ENCODE measurements at regions not wholly inside any gene's neighbourhood (a gene's known extent, or its start where the extent isn't known, plus 50 kb on each side); places are given as distances from the start of the nearest gene placed in this dataset.

DNA sequence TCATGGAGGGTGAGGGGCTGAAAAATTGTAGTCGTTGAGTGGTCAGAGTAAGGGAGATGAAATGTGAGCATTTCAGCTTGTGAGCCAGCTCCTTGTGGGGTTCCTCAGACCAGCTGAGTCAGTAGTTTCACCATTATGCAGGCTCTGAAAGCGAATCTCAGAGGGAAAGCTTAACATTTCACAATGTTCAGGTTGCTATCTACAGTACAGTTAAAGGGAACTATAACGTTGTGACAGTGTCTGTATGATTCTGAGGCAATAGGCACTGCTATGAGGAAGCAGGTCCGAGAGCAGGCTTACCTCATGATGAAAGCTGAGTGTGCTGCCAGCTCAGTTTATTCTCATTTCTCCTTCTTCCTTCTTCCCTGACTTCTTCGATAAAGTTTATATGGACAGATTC is 469.6 kb downstream of the EDEM1 start:
- Histone ChIP-seq H3K36me3 (ENCODE audit: insufficient read depth, low read length) (no peaks in the 10 kb centered on the region), H3K4me1 (ENCODE audit: insufficient read depth, low read length) (no peaks in the 10 kb centered on the region), H3K9ac (ENCODE audit: low read depth, low read length) (no peak overlapping the region), H3K9me3 (ENCODE audit: control insufficient read depth, insufficient read depth, low read length) (no peaks in the 10 kb centered on the region; the same call in 1 of the 2 replicates)

DNA sequence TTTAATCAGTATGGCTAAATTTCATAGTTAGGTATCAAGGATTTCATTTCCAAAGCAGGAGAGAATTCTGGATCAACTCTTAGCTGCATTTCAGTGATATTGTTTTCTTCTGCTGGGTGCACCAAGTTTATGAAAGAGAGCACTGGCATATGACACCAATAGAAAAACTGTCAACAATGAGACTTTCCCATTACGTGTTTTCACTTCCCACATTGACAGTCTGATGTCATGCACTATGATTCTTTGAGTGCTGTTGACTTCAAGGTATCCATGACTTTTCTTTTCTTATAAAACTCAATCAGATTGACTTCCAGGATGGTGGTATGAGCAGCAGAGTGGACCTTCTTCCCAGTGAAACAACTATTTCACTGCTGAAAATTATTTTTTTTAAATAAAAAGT is 476.1 kb downstream of the EDEM1 start:
- Histone ChIP-seq H3K36me3 (ENCODE audit: insufficient read depth, low read length) (no peaks in the 10 kb centered on the region), H3K4me1 (ENCODE audit: insufficient read depth, low read length) (no peaks in the 10 kb centered on the region), H3K9me3 (ENCODE audit: control insufficient read depth, insufficient read depth, low read length) (0 out of 2 replicates have a peak, but pooled peaks cover 3% of the 10 kb centered on the region), H3K9ac (ENCODE audit: low read depth, low read length) (no peak overlapping the region)

DNA sequence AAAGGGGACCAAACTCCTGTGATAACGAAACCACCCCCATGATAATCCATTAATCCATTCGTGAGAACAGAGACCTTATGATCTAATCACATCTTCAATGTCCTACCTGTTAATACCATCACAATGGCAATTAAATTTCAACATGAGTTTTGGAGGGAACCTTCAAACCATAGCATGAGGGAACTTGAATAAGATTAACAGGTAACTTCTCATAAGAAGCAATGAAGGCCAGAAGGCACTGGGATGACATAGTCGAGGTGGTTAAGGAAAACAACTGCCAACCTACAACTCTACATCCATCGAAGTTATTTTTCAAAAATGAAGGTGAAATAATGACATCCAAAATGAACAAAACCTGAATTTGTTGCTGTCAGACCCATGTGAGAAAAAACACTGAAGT is 478.9 kb downstream of the EDEM1 start:
- H3K36me3 ChIP-seq (ENCODE audit: insufficient read depth, low read length), result no peaks in the 10 kb centered on the region
- no peak overlapping the region for H3K9ac ChIP-seq (ENCODE audit: low read depth, low read length)

DNA sequence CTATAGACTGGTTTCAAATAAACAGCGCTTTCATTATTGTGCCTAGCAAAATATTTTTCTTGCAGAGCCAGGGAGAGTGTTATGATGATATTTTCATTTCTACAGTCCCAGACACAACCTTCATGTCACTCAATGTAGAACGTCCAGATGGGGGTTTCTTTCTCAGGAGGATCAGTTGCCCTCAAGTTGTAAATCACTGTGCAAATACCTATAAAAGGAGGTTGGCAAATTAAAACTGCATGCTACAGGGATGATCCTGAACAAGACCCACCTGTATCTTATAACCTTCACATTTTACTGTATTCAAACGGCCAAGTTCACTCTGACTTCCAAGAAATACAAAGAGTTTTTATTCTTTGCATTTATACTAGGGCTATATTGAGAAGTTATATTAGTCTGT is 486.0 kb downstream of the EDEM1 start:
- H3K9me3 ChIP-seq (ENCODE audit: control insufficient read depth, insufficient read depth, low read length), result no peaks in the 10 kb centered on the region
- no peaks in the 10 kb centered on the region for H3K36me3 ChIP-seq (ENCODE audit: insufficient read depth, low read length)
- H3K4me1 ChIP-seq (ENCODE audit: insufficient read depth, low read length), result no peaks in the 10 kb centered on the region
- H3K9ac ChIP-seq (ENCODE audit: low read depth, low read length), result no peak overlapping the region

More for the DNA sequence above, 478.9 kb downstream of the EDEM1 start:
- H3K9me3 ChIP-seq (ENCODE audit: control insufficient read depth, insufficient read depth, low read length), result 0 out of 2 replicates have a peak, but pooled peaks cover 3% of the 10 kb centered on the region
- H3K4me1 ChIP-seq (ENCODE audit: insufficient read depth, low read length), result no peaks in the 10 kb centered on the region

DNA sequence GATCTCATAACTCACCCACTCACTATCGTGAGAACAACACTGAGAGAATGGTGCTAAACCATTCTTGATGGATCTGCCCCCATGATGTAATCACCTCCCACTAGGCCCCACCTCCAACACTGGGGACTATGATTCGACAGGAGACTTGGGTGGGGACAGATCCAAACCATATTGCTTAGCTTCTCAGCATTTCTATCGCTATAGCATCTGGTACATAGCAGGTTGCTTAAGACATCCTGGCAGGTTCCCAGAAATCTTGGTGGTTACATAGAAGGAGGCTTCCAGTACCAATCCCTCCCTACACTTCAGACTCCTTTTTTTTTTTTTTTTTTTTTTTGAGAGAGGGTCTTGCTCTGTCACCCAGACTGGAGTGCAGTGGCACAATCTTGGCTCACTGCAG is 487.8 kb downstream of the EDEM1 start:
- no peaks in the 10 kb centered on the region for H3K36me3 ChIP-seq (ENCODE audit: insufficient read depth, low read length)

DNA sequence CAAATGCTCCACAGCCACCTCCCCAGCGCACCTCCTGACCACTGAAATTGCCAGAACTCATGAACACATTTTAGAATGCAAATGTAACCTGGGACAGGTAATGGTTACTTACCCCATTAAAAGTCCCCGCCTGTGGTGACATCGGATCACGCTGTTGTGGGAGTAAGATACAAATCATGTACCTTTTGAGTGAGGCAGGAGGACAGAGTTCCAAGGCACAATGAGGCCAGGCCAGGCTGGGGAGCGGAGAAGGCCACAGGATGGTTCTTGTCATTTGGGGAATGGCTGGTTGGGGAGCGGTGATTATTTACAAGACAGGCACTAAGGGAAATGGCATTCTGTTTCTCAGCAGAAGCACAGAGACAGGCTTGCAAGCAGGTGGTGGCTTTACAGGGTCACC is 490.0 kb downstream of the EDEM1 start:
- Histone ChIP-seq H3K4me1 (ENCODE audit: insufficient read depth, low read length) (no peaks in the 10 kb centered on the region), H3K9me3 (ENCODE audit: control insufficient read depth, insufficient read depth, low read length) (no peaks in the 10 kb centered on the region), H3K9ac (ENCODE audit: low read depth, low read length) (no peak overlapping the region), H3K36me3 (ENCODE audit: insufficient read depth, low read length) (no peaks in the 10 kb centered on the region)

More for the DNA sequence above, 487.8 kb downstream of the EDEM1 start:
- no peaks in the 10 kb centered on the region for H3K9me3 ChIP-seq (ENCODE audit: control insufficient read depth, insufficient read depth, low read length)
- no peak overlapping the region for H3K9ac ChIP-seq (ENCODE audit: low read depth, low read length)
- H3K4me1 ChIP-seq (ENCODE audit: insufficient read depth, low read length), result no peaks in the 10 kb centered on the region

DNA sequence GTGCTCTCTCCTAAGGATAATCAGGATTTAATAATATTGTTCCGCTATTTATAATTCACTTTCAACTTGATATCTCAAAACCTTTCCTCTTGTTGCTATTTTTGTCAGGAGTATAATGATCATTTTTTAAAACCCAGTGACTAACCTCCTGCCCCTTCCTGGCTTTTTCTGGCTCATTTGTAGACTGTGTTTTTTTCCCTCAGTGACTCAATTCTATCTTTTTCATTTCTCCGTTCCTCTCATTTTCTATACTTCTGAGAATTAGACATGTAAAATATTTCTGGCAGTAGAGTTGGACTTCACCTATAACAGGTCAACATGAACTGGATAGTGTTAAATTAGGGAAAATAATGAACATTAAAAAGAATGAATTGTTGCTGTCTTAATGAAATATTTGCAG is 490.7 kb downstream of the EDEM1 start:
- H3K4me1 ChIP-seq (ENCODE audit: insufficient read depth, low read length), result no peaks in the 10 kb centered on the region
- H3K36me3 ChIP-seq (ENCODE audit: insufficient read depth, low read length), result no peaks in the 10 kb centered on the region
- no peaks in the 10 kb centered on the region for H3K9me3 ChIP-seq (ENCODE audit: control insufficient read depth, insufficient read depth, low read length)
- no peak overlapping the region for H3K9ac ChIP-seq (ENCODE audit: low read depth, low read length)

DNA sequence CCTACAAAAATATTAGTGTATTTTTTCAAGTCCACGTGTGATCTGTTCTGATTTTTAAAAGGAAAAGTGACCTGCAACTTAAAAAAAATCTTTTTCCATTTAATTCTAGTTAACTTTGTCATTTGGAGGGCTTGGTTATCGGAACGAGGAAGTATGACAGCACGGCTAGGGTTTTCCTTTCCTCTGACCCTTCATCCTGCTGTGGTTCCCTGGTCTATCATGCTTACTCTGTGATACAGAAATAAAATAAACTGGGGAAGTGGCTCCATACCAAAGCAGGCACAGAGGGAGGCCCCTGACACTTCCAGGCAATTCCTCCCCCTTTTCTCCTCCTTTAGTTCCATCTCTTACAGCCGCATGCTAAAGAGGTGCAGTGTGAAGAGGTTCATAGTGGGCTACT is 491.3 kb downstream of the EDEM1 start:
- H3K4me1 ChIP-seq (ENCODE audit: insufficient read depth, low read length), result no peaks in the 10 kb centered on the region
- H3K36me3 ChIP-seq (ENCODE audit: insufficient read depth, low read length), result no peaks in the 10 kb centered on the region
- H3K9me3 ChIP-seq (ENCODE audit: control insufficient read depth, insufficient read depth, low read length), result no peaks in the 10 kb centered on the region
- H3K9ac ChIP-seq (ENCODE audit: low read depth, low read length), result no peak overlapping the region

DNA sequence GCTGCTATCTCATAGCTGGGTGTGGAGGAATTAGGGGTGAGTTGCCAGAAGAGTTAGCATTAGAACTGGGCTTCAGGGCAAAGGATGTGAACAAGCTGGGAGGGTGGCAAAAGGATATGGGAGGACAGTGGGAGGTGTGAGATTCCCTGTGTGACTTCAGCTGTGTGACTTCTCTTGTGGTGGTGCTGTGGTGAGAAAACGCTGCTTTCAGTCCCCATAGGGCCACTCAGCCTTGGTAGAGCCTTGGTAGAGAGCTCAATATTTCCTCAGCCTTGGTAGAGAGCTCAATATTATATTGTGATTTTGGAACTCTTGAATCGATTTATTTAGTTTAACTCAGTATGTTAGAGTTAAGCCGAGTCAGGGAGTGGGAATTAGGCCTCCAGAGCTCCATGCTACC is 499.7 kb downstream of the EDEM1 start:
- Histone ChIP-seq H3K9ac (ENCODE audit: low read depth, low read length) (no peak overlapping the region), H3K36me3 (ENCODE audit: insufficient read depth, low read length) (no peaks in the 10 kb centered on the region), H3K9me3 (ENCODE audit: control insufficient read depth, insufficient read depth, low read length) (peaks cover 4% of the 10 kb centered on the region; the same call in 1 of the 2 replicates), H3K4me1 (ENCODE audit: insufficient read depth, low read length) (no peaks in the 10 kb centered on the region)

DNA sequence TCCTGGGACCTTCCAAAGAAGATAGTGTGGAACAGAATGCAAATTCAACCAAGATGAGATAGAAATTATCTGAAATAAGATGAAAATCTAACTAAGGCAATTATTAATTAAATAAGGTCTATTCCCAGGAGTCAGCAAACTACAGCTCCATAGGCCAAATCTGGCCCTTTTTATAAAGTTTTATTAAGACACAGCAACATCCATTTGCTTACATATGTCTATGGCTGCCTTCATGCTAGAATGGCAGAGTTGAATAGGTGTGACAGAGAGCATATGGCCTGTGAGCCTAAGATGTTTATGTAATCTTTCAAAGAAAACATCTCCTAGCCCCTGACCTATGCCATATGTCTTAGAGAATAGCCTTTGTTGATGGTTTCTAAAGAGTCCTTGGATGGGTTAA is 503.0 kb downstream of the EDEM1 start:
- H3K4me1 ChIP-seq (ENCODE audit: insufficient read depth, low read length), result no peaks in the 10 kb centered on the region
- no peaks in the 10 kb centered on the region for H3K36me3 ChIP-seq (ENCODE audit: insufficient read depth, low read length)
- no peak overlapping the region for H3K9ac ChIP-seq (ENCODE audit: low read depth, low read length)
- peaks cover 4% of the 10 kb centered on the region; the same call in 1 of the 2 replicates for H3K9me3 ChIP-seq (ENCODE audit: control insufficient read depth, insufficient read depth, low read length)

DNA sequence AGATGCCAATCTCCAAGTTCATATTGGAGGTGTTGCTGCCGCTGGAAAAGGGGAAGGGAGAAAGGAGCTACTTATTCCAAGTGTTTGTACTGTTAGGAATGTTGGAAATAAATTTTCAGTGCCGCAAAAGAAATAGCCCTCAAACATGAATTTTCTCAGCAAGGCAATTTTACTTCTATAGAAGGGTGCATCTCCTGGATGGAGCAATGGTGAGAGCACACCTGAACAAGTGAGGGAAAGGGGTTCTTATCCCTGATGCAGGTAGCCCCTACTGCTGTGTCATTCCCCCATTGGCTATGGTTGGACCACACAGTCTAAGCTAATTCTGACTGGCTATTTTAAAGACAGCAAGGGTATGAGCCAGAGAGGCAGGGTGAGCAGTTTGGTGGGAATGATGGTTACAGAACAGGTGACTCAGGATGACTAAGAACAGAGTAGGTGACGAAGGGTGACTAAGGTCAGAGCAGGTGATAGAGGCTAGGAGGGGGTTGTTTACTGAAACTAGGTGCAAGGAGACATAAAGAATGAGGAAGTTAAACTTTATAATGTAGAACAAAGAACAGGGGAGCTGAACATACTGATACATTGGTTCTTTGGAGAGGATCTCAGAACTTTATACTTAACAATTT is 503.5 kb downstream of the EDEM1 start:
- Histone ChIP-seq H3K36me3 (ENCODE audit: insufficient read depth, low read length) (no peaks in the 10 kb centered on the region), H3K9ac (ENCODE audit: low read depth, low read length) (no peak overlapping the region), H3K4me1 (ENCODE audit: insufficient read depth, low read length) (no peaks in the 10 kb centered on the region)

DNA sequence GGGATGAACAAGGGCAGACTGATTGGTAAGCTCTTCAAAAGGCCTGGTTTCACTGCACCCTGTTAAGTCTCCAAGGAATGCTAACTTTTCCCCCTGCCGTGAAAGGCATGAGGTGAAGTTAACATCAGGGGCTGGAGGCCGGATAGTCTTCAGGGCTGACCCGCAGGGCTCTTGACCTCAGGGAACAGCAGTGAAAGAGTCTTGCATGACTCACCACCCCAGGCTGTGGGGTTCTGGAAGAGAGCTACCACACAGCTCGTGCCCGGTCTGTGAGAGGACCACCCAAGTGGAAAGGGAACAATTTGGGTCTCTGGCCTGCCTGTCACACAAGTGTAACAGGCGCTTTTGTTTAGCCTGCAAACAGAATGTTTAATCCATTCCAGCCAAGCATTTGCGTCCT is 504.9 kb downstream of the EDEM1 start:
- no peaks in the 10 kb centered on the region for H3K36me3 ChIP-seq (ENCODE audit: insufficient read depth, low read length)
- H3K9me3 ChIP-seq (ENCODE audit: control insufficient read depth, insufficient read depth, low read length), result peaks cover 4% of the 10 kb centered on the region; the same call in 1 of the 2 replicates
- no peak overlapping the region for H3K9ac ChIP-seq (ENCODE audit: low read depth, low read length)
- H3K4me1 ChIP-seq (ENCODE audit: insufficient read depth, low read length), result no peaks in the 10 kb centered on the region

More for the DNA sequence above, 503.5 kb downstream of the EDEM1 start:
- H3K9me3 ChIP-seq (ENCODE audit: control insufficient read depth, insufficient read depth, low read length), result peaks cover 4% of the 10 kb centered on the region; the same call in 1 of the 2 replicates

DNA sequence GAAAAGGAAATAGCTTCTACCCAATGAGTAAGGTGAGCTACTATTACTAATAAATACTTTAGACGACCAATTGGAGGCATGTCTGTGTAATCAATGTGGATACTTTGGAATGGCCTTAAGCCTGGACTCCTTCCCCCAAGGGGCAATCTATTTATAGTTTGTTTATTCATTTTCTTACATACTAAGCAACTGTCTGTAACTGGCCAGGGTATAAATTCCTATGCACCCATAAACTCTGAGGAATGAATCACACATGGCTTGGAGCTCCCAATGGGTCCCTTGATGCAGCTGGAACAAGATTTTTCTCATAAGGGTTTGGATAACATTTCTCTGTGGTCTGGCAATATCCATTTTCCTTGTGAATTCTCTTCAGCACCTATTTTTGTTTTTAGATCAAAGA is 506.8 kb downstream of the EDEM1 start:
- Histone ChIP-seq H3K9me3 (ENCODE audit: control insufficient read depth, insufficient read depth, low read length) (peaks cover 4% of the 10 kb centered on the region; the same call in 1 of the 2 replicates), H3K4me1 (ENCODE audit: insufficient read depth, low read length) (no peaks in the 10 kb centered on the region), H3K9ac (ENCODE audit: low read depth, low read length) (no peak overlapping the region), H3K36me3 (ENCODE audit: insufficient read depth, low read length) (no peaks in the 10 kb centered on the region)

DNA sequence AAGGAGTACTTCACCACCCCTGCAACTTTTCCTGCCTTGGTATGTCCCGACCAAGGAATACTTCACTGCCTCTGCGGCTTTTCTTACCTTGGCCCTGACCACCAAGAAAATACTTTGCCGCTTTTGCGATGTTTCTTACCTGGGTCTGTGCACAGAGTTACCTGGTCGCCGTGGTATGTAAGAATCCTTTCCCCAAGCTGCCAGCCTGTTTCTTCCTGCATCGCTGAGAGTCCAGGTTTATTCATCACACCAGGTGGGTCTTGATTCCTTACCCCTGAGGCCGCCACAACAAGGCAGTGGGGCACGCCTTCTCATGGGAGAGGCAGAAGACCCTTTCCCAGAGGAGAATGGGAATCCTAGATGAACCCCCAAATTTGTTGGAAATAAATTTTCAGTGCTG is 511.3 kb downstream of the EDEM1 start:
- H3K9ac ChIP-seq (ENCODE audit: low read depth, low read length), result no peak overlapping the region
- H3K9me3 ChIP-seq (ENCODE audit: control insufficient read depth, insufficient read depth, low read length), result no peaks in the 10 kb centered on the region
- no peaks in the 10 kb centered on the region for H3K4me1 ChIP-seq (ENCODE audit: insufficient read depth, low read length)
- no peaks in the 10 kb centered on the region for H3K36me3 ChIP-seq (ENCODE audit: insufficient read depth, low read length)

DNA sequence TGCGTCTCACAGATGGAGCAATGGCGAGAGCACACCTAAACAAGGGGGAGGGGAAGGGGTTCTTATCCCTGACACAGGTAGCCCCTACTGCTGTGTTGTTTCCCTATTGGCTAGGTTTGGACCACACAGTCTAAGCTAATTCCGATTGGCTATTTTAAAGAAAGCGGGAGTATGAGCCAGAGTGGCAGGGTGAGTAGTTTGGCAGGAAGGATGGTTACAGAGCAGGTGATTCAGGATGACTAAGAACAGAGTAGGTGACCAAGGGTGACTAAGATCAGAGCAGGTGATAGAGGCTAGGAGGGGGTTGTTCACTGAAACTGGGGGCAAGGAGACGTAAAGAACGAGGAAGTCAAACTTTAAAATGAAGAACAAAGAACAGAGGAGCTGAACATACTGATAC is 511.8 kb downstream of the EDEM1 start:
- Histone ChIP-seq H3K36me3 (ENCODE audit: insufficient read depth, low read length) (no peaks in the 10 kb centered on the region), H3K9me3 (ENCODE audit: control insufficient read depth, insufficient read depth, low read length) (no peaks in the 10 kb centered on the region), H3K9ac (ENCODE audit: low read depth, low read length) (no peak overlapping the region), H3K4me1 (ENCODE audit: insufficient read depth, low read length) (no peaks in the 10 kb centered on the region)
